NCI-H526 treated with DMSO at 0.1 percent for 48 hours (cell line): ENCODE measurements at regions not wholly inside any gene's neighbourhood (a gene's known extent, or its start where the extent isn't known, plus 50 kb on each side); places are given as distances from the start of the nearest gene placed in this dataset.

Experiments used
- DNase-seq: peaks from one replicate; lab custom pipeline; 2025; lab: John Stamatoyannopoulos, UW

DNA sequence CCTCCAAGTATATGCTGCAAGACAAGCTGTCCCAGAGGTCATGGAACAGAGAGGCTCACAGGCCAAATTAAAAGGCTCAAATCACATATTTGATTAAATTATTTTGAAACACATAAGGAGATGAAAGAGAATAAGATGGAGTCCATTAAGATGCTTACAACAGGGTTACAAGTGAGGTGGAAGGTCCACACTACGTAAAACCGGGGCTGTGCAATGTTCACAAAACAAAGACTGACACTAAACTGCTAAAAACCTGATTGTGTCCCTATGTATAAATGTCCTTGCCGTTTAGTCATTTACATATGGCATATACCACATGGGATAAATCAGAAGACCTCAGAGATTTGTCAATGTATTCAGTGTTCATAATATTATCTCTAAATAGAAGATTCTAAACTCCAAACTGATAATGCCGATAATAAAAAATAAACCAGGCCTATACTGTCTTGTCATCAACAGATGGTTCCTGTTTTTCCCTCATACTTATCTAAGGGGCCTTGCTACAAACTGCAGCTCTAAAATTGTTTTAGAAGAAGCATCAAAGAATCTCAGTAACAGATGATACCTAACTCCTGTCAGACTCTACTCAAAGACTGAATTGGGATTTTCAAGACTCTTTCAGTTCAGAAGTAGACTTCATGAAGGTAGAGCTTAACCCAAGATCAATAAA, 51.8 kb upstream of the RIPOR2 start:
- no peak for DNase-seq

DNA sequence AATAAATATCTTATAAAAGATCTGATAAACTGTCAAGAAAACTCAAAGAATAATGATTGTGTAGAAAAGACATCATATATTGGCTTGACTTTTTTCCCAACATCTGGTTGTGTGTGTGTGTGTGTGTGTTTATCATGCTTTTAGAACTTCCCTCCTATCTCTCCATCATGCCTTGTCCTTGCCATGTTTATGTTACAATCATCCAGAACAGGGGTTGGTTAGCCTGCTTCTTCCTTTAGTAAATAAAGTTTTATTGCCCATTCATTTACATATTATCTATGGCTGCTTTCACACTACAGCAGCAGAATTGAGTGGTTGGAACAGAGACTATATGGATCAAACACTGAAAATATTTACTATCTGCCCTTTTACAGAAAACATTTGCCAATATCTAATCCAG, 52.8 kb upstream of the RIPOR2 start:
- peak; percentile 87 for DNase-seq

DNA sequence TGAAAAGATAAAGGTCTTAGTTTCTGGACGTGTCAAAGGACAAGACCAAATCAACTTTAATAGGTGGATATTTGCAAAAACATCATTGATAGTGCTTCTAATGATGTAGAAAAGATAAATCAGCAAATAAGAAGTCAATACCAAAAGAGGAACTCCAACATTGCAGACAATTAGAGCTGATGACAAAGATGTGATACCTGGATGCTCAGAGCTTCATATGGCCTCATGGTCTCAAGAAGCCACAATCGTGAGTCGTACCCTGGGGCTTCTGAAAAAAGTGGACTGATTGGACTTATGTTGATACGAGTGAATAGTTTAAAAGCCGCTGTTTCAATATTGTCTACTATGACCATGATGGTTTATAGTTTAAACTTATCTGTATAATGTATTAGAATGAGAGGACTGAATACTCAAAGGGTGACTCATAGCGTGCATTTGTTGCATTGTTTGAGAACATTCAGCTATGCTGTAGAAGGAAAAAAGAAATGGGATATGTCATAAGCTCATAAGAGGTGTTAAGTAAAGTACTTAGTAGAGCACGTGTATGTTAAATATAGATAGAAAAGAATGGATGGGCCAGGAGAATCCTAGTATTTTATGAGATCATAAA, 54.6 kb upstream of the RIPOR2 start:
- no peak for DNase-seq

DNA sequence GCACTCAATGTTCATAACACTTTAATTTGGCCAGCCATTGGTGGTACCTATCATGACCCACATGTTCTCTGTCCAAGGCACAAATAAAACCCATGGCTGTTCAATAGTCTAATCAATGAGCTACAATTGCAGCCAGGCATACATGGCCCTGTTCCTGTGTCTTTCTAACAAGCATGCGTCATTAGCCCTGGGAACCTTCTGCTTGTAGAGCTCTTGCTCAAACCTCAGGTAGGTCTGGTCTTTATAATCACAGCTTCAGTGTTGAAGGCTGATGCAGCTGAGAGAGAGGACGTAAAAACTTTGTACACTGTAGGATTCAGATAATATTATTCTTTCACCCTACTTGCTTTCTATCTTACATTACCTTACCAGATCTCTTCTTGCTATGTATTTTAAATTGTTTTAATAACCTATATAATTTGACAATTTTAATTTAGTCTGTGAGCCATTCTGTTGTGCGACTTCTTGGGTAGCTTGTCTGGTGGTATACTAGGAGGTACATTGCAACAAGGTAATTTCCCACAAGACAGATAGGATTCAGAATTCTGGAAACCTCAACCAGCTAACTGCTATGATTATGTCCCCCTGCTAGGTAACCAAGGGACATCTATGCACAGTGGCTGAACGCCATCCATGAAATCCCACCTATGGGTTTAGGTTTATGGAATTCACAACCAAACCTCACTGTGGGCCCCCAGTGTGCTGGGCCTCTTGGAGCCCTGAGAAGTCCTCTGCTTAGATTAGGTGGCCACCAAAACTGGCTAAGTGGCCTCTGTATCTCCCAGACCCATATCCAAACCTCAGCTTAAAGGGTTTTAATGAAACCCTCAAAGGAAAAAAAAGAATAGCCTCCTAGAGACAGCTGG, 55.4 kb upstream of the RIPOR2 start:
- DNase-seq, result no peak

DNA sequence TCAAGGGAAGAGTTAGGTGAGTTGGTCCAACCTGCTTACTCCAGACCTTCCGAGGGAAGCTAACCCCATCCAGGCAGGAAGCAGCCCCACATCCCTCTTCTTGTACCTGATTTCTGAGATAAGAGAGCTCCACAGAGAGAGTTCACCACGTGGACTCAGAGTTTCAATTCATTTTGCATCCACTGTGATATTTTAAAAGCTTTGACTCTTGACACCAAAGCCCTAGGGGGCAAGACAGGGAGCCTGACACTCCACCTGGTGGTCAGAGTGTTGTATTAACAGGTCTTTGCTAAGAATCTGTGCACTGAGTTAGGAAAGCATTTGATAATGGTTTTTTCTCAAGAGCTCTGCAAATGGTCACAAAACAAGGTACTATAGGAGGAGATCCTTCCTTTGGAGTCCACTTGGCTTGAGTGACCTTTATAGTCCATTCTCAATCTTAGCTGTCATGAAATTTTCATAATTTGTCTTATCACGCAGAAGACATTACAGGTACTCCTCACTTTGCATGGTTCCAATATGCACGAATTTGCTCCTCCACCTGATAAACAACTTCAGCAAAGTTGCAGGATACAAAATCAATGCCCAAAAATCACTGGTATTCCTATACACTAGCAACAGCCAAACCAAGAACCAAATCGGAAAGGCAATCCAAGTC, 56.2 kb upstream of the RIPOR2 start:
- peak; percentile 58 for DNase-seq

GRCh38 chr6:24994812-24995211, 59.1 kb upstream of the RIPOR2 start:
- no peak for DNase-seq

GRCh38 chr6:24995270-24995669, 59.5 kb upstream of the RIPOR2 start:
- no peak for DNase-seq

GRCh38 chr6:24996269-24996836, 60.6 kb upstream of the RIPOR2 start:
- DNase-seq, result no peak

DNA sequence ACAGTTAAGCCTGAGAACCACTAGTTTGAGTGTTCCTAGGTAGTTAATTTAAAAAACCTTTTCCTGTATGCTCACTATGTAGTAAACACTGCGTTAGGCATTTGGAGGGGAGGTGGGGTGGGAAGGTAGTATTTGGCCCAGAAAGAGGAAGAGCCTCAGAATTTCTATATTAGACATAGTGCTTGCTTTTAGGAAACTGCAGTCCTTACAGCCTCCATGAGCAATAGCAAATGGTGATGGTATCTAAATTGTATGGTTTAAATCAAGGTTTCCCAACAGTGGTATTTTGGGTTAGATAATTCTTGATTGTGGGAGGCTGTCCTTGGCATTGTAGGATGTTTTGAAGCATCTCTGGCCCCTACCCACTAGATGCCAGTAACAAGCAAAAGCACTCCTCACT, 61.5 kb upstream of the RIPOR2 start:
- DNase-seq, result no peak

DNA sequence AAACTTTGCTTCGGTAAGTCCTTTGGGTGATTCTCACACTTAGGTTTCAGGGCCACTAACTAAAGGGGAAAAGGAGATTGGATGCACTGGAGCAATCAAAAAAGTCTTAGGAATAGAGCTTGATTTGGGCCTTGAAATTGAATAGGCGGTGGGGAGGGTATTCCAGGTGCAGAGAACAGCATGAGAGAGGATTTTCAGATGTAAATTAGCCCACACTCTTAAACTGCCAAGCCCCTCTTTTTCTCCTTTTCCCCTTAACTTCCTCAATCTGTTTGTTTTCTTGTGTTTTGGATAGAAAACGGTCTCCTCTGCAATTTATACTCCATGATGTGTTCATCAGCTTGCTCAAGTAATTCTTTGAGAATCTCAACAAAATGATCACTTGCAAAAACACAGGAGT, 62.1 kb upstream of the RIPOR2 start:
- no peak for DNase-seq

DNA sequence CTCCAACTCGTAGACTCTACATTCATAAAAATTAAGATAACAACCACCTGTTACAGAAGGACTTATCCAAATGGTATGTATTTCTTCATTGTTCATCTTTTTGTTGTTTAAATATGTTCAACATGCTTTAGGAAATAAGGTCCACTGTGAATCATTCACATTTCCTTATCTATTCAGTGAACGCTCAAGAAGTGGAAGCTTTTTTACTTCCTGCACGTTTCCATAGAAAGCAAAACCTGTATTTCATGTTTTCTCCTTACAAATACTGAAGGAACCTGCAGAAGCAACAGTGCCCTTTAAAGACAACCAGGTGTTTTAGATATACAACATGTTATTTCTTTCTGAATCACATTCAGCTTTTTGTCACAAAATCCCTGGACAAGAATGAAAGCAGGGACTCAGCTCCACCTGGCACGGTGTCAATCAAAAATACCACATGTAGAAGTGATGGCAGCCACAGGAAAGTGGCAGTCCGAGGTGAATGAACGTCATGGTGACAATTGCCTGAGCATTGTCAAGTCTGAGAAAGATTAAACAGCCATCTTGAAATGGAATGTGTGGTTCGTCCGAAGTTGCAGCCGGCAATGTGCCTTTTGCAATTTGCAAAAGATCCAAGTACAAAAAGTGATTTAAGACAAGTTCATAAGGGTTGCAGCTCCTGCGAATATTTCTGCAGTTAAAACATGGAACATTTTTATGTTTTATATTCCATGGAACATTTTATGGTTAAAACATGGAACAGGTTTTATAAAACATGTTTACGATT, 66.7 kb upstream of the RIPOR2 start:
- no peak for DNase-seq

DNA sequence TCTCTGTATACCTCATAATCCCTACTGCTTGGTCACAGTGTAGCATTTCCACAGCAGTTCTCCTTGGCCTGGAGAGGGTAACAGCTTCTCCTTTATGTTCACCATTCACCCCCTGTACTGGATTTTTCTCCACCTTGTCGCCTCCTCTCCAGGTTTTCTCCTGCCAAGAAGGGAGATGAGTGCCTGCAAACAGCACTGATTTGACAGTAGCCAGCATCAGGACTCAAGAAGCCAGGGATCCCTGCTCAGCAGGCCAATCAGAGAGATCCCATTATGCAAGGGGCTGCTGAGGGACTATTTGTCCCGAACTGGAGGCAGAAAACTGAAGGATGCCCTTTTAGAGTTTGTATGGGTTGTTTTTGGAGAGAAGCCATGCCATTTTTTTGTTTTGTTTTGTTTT, 68.6 kb upstream of the RIPOR2 start:
- no peak for DNase-seq

DNA sequence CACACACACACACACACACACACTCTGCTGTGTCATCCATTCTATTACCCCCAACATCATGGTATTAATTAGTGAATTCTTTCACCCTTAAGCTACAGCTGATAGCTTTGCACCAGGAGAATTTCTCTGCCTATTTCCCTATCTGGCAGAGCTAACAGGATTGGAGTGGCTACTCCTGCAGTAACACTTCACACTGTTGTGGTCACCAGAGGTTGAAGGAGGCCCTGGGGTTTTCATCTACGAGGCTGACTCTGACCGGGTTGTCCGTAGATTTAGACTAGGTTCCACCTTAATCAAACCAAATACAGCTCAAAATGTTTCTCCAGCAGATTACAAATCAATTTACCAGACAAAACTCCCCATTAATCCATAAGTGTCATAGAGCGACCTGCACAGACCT, 69.2 kb upstream of the RIPOR2 start:
- DNase-seq, result no peak

- DNase-seq, result no peak
Observed at GRCh38 chr6:25006075-25006474, 70.3 kb upstream of the RIPOR2 start.

DNA sequence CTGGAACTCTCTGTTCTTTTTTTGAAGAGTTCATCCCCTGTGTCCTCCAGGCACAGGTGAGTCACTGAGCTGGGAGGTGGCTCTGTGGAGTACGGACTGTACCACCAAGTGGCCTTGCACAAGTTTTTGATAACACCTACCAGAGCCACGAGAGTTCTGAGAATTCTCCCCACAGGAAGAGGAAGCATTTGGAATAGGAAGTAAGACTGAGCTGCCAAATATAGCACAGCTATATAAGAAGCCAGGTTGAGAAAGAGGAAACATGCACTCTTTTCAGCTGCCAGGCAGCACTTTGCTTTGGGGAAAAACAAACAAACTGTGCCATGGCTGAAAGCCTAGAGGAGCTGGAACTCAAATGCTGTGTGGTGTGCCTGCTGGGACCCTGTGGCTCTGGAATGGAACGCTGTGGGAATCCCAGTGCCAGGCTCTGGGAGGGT, 70.8 kb upstream of the RIPOR2 start:
- DNase-seq, result no peak

DNA sequence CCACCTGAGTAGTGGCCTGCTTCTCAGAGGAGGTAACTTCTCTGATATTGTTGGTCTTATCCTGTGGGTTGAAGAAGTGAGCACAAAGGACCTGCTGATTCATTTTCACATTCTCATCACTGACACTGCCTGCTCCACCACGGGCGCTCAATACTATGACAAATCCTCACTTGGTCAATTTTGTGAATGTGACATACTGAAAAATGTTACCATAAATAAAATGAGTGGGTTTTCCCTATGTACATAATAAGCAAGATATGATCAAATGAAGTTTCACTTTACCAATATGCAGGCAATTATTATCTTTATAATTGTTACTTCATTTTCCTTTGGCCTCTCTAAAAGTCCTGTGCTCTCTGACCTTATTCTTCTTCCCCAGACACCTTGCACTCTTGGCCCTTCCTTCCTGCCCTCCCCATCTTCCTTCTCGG, 71.5 kb upstream of the RIPOR2 start:
- DNase-seq, result no peak

GRCh38 chr6:25008707-25009392, 73.1 kb upstream of the RIPOR2 start:
- no peak for DNase-seq

DNA sequence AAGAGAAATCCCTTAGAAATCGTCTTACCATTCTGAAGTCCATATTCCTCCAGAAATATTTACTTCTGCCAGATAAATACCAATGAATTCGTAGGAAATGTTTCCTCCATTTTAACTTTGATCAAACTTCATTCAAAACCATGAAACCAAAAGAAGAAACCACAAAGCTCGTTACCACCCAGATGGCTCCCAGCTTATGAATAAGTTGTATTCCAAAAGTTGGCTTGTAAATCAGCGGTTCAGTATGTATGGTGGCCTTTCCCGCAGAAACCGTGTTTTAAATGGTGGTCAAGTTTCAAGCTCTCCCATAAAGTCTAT, 73.6 kb upstream of the RIPOR2 start:
- no peak for DNase-seq

DNA sequence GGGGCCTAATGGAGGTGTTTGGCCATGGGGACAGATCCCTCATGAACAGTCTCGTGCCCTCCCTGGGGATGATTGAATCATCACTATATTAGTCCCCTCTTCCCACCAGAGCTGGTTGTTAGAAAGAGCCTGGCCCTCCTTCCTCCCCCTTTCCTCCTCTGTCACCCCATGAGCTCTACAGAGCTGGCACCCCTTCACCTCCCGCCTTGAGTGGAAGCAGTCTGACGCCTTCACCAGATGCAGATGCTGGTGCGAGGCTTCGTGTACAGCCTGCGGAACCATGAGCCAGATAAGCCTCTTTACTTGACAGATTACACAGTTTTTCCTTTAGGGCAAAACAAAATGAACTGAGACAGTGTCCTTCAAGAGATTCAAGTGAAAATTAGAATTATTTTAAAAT, 74.4 kb upstream of the RIPOR2 start:
- DNase-seq, result no peak

DNA sequence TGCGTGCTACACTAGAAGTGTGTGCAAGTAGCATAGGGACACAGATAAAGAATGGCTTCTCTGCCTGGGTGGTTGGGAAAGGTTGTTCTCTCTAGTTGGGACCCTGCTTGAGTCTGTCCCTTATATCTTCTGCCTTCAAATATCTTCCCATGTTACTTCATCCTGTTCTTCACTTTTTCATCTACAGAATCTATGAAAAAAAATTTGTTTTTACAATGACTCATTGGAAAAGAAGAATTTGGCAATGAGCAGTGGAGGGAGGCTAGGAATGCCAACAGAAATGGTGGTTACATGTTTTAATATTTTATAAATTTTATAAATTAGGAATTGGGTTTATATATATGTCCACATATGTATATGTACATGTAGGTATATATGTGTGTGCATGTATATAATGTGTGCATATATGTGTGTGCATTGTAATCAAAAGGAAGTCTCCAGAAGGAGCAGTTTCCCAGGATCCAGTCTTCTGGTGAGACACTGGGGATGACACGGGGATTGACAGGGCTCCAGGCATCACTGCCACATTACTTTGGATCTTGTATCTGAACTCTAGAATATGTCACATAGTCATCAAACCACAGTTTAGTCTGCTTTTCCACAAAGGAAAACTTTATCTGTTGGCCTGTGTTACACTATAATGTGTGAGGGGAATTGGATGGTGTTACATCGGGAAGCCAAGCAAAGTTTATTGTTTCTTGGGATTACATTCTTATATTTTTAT, 75.3 kb upstream of the RIPOR2 start:
- no peak for DNase-seq
